SK-N-SH (cell line): ENCODE measurements at regions not wholly inside any gene's neighbourhood (a gene's known extent, or its start where the extent isn't known, plus 50 kb on each side); places are given as distances from the start of the nearest gene placed in this dataset.

Experiments
- CTCF ChIA-PET: fragments of 300-600, 350-600 bp; formaldehyde crosslinking; extraction: SDS; loops from one replicate; lab custom pipeline; 2021; lab: Yijun Ruan, JAX
- POLR2A ChIA-PET: fragments of 350-600 bp; sonication (Branson Sonifier 250); formaldehyde crosslinking; extraction: SDS; loops from one replicate; lab custom pipeline; 2020; ENCODE audit warnings: antibody characterized with exemption, inconsistent platforms; lab: Yijun Ruan, JAX
- DNase-seq: peaks from one replicate; pipeline ENCODE4 v3.0.0; 2012
- H2AFZ ChIP-seq: fragments of 200-600 bp; sonication (generic); 2 replicates; pipeline ENCODE4 v1.8.1; 2016; ENCODE audit warnings: antibody characterized with exemption, mild to moderate bottlenecking, low read depth
- H3F3A ChIP-seq: fragments of 200-600 bp; sonication (generic); replicated peaks from 2 replicates; pipeline ENCODE3; 2016; ENCODE audit warnings: antibody characterized with exemption, mild to moderate bottlenecking; ENCODE audit not compliant: insufficient read depth
- H3K27ac ChIP-seq, 2 experiments: fragments of 200-500 bp in 1 of 2; fragments of 200-600 bp in 1 of 2; sonication (Bioruptor generic) in 1 of 2; sonication (generic), shearing (Covaris generic) in 1 of 2; 2 replicates each; pipeline versions ENCODE4 v1.5.1 to v1.6.1; 2014 to 2016; ENCODE audit warnings: low read depth in 2 of 2, inconsistent platforms in 1 of 2, low read length in 1 of 2, mild to moderate bottlenecking in 1 of 2, mixed read lengths in 1 of 2
- H3K27me3 ChIP-seq: fragments of 200-600 bp; sonication (generic), shearing (Covaris generic); 2 replicates; pipeline ENCODE4 v1.6.1; 2016; ENCODE audit warnings: mixed run types; ENCODE audit not compliant: insufficient read depth
- H3K36me3 ChIP-seq, 2 experiments: fragments of 200-500 bp in 1 of 2; fragments of 200-600 bp in 1 of 2; sonication (Bioruptor generic) in 1 of 2; sonication (generic) in 1 of 2; replicated peaks in 1 of 2; 2 replicates each; pipeline versions ENCODE3 to v1.5.1; 2014 to 2016; ENCODE audit warnings: low read length in 1 of 2, mild to moderate bottlenecking in 1 of 2; ENCODE audit not compliant: insufficient read depth in 2 of 2, control insufficient read depth in 1 of 2
- H3K4me1 ChIP-seq, 2 experiments: fragments of 200-500 bp in 1 of 2; fragments of 200-600 bp in 1 of 2; sonication (Bioruptor generic) in 1 of 2; sonication (generic), shearing (Covaris generic) in 1 of 2; 2 replicates each; pipeline versions ENCODE4 v1.5.1 to v1.6.1; 2014 to 2016; ENCODE audit warnings: low read depth in 1 of 2, low read length in 1 of 2, mixed run types in 1 of 2; ENCODE audit not compliant: insufficient read depth in 2 of 2, control insufficient read depth in 1 of 2
- H3K4me2 ChIP-seq: fragments of 200-600 bp; sonication (generic), shearing (Covaris generic); 2 replicates; pipeline ENCODE4 v1.6.1; 2017; ENCODE audit warnings: mixed run types
- H3K4me3 ChIP-seq, 2 experiments: fragments of 200-500 bp in 1 of 2; fragments of 200-600 bp in 1 of 2; sonication (Bioruptor generic) in 1 of 2; sonication (generic), shearing (Covaris generic) in 1 of 2; 2 replicates each; pipeline versions ENCODE4 v1.5.1 to v1.8.1; 2014 to 2016; ENCODE audit warnings: low read depth in 2 of 2, inconsistent platforms in 1 of 2, low read length in 1 of 2, mild to moderate bottlenecking in 1 of 2, mixed read lengths in 1 of 2, moderate library complexity in 1 of 2
- H3K79me2 ChIP-seq: fragments of 200-600 bp; sonication (generic); 2 replicates; pipeline ENCODE4 v1.8.1; 2017; ENCODE audit warnings: mild to moderate bottlenecking; ENCODE audit not compliant: insufficient read depth
- H3K9ac ChIP-seq: fragments of 200-600 bp; sonication (generic); 2 replicates; pipeline ENCODE4 v1.6.1; 2017; ENCODE audit warnings: mixed run types
- H3K9me2 ChIP-seq: fragments of 200-600 bp; sonication (generic); 2 replicates; pipeline ENCODE4 v1.6.1; 2017; ENCODE audit warnings: mixed run types
- H3K9me3 ChIP-seq: fragments of 200-600 bp; sonication (generic); 2 replicates; pipeline ENCODE4 v1.6.1; 2017; ENCODE audit warnings: mixed run types, mild to moderate bottlenecking, moderate library complexity
- H4K20me1 ChIP-seq: fragments of 200-600 bp; sonication (generic); 2 replicates; pipeline ENCODE4 v1.6.1; 2017; ENCODE audit warnings: mild to moderate bottlenecking, mixed run types; ENCODE audit not compliant: insufficient read depth
- CHD2 ChIP-seq: fragments of 150-350 bp; IDR thresholded peaks from 2 replicates; pipeline ENCODE4 v1.6.1; 2018; ENCODE audit warnings: low read length; ENCODE audit not compliant: partially characterized antibody
- ELF1 ChIP-seq: IDR thresholded peaks from 2 replicates; pipeline ENCODE4 v1.4.0; 2012
- EZH2phosphoT487 ChIP-seq: fragments of 200-600 bp; sonication (generic); IDR thresholded peaks from 2 replicates; pipeline ENCODE4 v1.6.1; 2017; ENCODE audit warnings: low read depth, mixed run types, mild to moderate bottlenecking, antibody characterized with exemption, moderate library complexity, borderline replicate concordance
- FOSL2 ChIP-seq: IDR thresholded peaks from 2 replicates; pipeline ENCODE4 v1.4.0; 2012; ENCODE audit warnings: low read depth, mild to moderate bottlenecking, moderate library complexity, borderline replicate concordance
- FOXJ3 ChIP-seq: sonication (generic); formaldehyde crosslinking; IDR thresholded peaks from 2 replicates; pipeline ENCODE4 v1.5.1; 2020; ENCODE audit warnings: mild to moderate bottlenecking, missing genetic modification reagents
- FOXM1 ChIP-seq: IDR thresholded peaks from 2 replicates; pipeline ENCODE4 v1.4.0; 2012; ENCODE audit warnings: low read depth, mild to moderate bottlenecking
- GATA2 ChIP-seq: sonication (generic); formaldehyde crosslinking; IDR thresholded peaks from 2 replicates; pipeline ENCODE4 v1.5.0; 2020; ENCODE audit warnings: mild to moderate bottlenecking, missing genetic modification reagents
- MEF2A ChIP-seq: IDR thresholded peaks from 2 replicates; pipeline ENCODE4 v1.4.0; 2012; ENCODE audit warnings: low read depth, borderline replicate concordance
- MXI1 ChIP-seq: IDR thresholded peaks from 2 replicates; pipeline ENCODE4 v1.6.1; 2012; ENCODE audit warnings: mild to moderate bottlenecking, low read depth, low read length, improper control_type of control experiment
- PBX3 ChIP-seq: IDR thresholded peaks from 2 replicates; pipeline ENCODE4; 2012
- POLR2AphosphoS5 ChIP-seq: IDR thresholded peaks from 2 replicates; pipeline ENCODE4 v1.6.1; 2012; ENCODE audit warnings: low read depth, low read length
- RAD21 ChIP-seq: IDR thresholded peaks from 2 replicates; pipeline ENCODE4 v1.6.1; 2012; ENCODE audit warnings: mild to moderate bottlenecking, low read length
- SIN3A ChIP-seq: IDR thresholded peaks from 2 replicates; pipeline ENCODE4 v1.6.1; 2012; ENCODE audit warnings: low read depth, mild to moderate bottlenecking, low read length, moderate library complexity, borderline replicate concordance
- TAF1 ChIP-seq: IDR thresholded peaks from 2 replicates; pipeline ENCODE4 v1.6.1; 2012; ENCODE audit warnings: low read depth, mild to moderate bottlenecking, low read length, moderate library complexity, borderline replicate concordance
- USF2 ChIP-seq: fragments of 150-350 bp; IDR thresholded peaks from 2 replicates; pipeline ENCODE4 v1.6.1; 2017; ENCODE audit warnings: antibody characterized with exemption, low read length, low read depth, borderline replicate concordance
- YY1 ChIP-seq: IDR thresholded peaks from 2 replicates; pipeline ENCODE4 v1.4.0; 2012; ENCODE audit warnings: low read depth, mild to moderate bottlenecking
- WGBS: methylation state at CpG from one replicate; pipeline ENCODE4 v1.1.6; 2017; ENCODE audit warnings: low lambda C conversion rate; 5-methylcytosine and 5-hydroxymethylcytosine counted together
- TF ChIP-seq, protein P1 (sequence below): fragments of 200-600 bp; sonication (generic); IDR thresholded peaks from 2 replicates; pipeline ENCODE4 v1.6.1; 2017; ENCODE audit warnings: antibody characterized with exemption, mild to moderate bottlenecking, moderate library complexity
- TF ChIP-seq, protein P2 (sequence below): IDR thresholded peaks from 2 replicates; pipeline ENCODE4 v1.4.0; 2012; ENCODE audit warnings: low read depth
- TF ChIP-seq, protein P3 (sequence below): IDR thresholded peaks from 2 replicates; pipeline ENCODE4 v1.6.1; 2012; ENCODE audit warnings: mild to moderate bottlenecking, low read depth, low read length, moderate library complexity
- TF ChIP-seq, protein P4 (sequence below): fragments of 150-350 bp; IDR thresholded peaks from 2 replicates; pipeline ENCODE4 v1.6.1; 2016; ENCODE audit warnings: mild to moderate bottlenecking, low read depth, low read length

DNA sequence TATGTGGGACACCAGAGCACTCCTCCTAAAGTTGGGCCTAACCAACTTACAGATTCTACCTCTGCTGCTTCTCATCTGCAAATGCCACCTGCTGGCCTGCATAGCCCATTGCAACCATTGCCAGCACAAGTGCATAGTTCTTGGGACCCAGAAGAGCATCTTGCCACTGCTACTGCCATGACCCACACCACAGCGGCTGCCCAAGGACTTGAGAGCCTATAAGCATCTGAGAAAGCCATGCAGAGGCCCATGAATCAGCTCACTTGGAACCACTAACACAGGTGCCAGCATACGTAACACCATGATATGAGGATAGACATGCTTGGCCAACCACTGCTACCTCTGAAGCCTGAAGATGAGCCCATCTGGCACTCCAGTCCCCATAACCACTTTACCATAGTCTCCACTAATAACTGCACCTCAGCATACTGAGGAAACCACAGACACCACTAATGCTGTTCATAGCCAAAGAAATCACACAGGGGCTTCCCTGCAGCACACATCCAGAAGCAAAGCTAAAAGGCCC is 258.1 kb upstream of the AGTR2 start:
- Histone ChIP-seq H3K36me3 (no peaks in the 10 kb centered on the region), H3K79me2 (peaks cover 7% of the 10 kb centered on the region; the same call in 1 of the 2 replicates), H3K27me3 (no peaks in the 10 kb centered on the region), H3K9me3 (no peaks in the 10 kb centered on the region), H3K27ac (no peak overlapping the region), H3K9me2 (no peaks in the 10 kb centered on the region), H3F3A (no peaks in the 10 kb centered on the region)
- CTCF ChIA-PET, result no interaction called here
- WGBS, result 39% methylated on average over 2 of the region's 2 CpGs
- DNase-seq, result no peak
- TF ChIP-seq USF2 (no peak), RAD21 (0 out of 2 replicates have a peak, but pooled peaks have one; percentile 15), POLR2AphosphoS5 (no peak)
- TF ChIP-seq, protein P1, sequence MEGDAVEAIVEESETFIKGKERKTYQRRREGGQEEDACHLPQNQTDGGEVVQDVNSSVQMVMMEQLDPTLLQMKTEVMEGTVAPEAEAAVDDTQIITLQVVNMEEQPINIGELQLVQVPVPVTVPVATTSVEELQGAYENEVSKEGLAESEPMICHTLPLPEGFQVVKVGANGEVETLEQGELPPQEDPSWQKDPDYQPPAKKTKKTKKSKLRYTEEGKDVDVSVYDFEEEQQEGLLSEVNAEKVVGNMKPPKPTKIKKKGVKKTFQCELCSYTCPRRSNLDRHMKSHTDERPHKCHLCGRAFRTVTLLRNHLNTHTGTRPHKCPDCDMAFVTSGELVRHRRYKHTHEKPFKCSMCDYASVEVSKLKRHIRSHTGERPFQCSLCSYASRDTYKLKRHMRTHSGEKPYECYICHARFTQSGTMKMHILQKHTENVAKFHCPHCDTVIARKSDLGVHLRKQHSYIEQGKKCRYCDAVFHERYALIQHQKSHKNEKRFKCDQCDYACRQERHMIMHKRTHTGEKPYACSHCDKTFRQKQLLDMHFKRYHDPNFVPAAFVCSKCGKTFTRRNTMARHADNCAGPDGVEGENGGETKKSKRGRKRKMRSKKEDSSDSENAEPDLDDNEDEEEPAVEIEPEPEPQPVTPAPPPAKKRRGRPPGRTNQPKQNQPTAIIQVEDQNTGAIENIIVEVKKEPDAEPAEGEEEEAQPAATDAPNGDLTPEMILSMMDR, result peak; percentile 48
- TF ChIP-seq, protein P2, sequence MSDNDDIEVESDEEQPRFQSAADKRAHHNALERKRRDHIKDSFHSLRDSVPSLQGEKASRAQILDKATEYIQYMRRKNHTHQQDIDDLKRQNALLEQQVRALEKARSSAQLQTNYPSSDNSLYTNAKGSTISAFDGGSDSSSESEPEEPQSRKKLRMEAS, result no peak
- TF ChIP-seq, all 33 proteins: peak for 2
- H3K4me3 ChIP-seq, result no peak overlapping the region
- H3K9ac ChIP-seq, result no peak overlapping the region
- H2AFZ ChIP-seq, result no peak overlapping the region
- no peaks in the 10 kb centered on the region for H3K4me1 ChIP-seq
- POLR2A ChIA-PET, result no interaction called here
- no peak overlapping the region for H3K4me2 ChIP-seq
- H4K20me1 ChIP-seq, result peaks cover 7% of the 10 kb centered on the region; the same call in 1 of the 2 replicates

DNA sequence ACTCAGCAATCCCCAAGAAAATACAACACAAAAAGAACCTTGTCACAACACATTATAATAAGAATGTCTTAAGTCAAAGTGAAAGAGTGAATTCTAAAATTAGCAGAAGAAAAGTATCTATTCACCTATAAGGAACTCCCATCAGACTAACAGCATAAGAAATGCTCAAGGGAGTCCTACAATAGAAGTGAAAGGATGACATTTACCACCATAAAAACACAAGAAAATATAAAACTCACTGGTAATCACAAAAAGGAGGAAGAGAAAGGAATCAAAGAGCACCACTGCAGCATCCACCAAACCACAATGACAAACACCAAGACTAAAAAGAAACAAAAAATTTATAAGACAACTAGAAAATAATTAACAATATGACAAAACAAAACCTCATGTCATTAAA is 257.0 kb upstream of the AGTR2 start:
- Histone ChIP-seq H2AFZ (no peak overlapping the region), H3F3A (no peaks in the 10 kb centered on the region), H4K20me1 (peaks cover 7% of the 10 kb centered on the region; the same call in 1 of the 2 replicates), H3K4me1 (no peaks in the 10 kb centered on the region), H3K79me2 (peaks cover 7% of the 10 kb centered on the region; the same call in 1 of the 2 replicates)
- POLR2A ChIA-PET, result no interaction called here
- CTCF ChIA-PET, result no interaction called here
- no peak for TF ChIP-seq MXI1
- TF ChIP-seq TAF1, result no peak
- no peak for TF ChIP-seq FOXM1
- no peak for TF ChIP-seq YY1
- no peak for TF ChIP-seq ELF1
- no peak for TF ChIP-seq EZH2phosphoT487
- TF ChIP-seq CHD2, result no peak
- TF ChIP-seq, protein P3, sequence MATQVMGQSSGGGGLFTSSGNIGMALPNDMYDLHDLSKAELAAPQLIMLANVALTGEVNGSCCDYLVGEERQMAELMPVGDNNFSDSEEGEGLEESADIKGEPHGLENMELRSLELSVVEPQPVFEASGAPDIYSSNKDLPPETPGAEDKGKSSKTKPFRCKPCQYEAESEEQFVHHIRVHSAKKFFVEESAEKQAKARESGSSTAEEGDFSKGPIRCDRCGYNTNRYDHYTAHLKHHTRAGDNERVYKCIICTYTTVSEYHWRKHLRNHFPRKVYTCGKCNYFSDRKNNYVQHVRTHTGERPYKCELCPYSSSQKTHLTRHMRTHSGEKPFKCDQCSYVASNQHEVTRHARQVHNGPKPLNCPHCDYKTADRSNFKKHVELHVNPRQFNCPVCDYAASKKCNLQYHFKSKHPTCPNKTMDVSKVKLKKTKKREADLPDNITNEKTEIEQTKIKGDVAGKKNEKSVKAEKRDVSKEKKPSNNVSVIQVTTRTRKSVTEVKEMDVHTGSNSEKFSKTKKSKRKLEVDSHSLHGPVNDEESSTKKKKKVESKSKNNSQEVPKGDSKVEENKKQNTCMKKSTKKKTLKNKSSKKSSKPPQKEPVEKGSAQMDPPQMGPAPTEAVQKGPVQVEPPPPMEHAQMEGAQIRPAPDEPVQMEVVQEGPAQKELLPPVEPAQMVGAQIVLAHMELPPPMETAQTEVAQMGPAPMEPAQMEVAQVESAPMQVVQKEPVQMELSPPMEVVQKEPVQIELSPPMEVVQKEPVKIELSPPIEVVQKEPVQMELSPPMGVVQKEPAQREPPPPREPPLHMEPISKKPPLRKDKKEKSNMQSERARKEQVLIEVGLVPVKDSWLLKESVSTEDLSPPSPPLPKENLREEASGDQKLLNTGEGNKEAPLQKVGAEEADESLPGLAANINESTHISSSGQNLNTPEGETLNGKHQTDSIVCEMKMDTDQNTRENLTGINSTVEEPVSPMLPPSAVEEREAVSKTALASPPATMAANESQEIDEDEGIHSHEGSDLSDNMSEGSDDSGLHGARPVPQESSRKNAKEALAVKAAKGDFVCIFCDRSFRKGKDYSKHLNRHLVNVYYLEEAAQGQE, result no peak
- no peak for TF ChIP-seq FOSL2
- TF ChIP-seq, protein P4, sequence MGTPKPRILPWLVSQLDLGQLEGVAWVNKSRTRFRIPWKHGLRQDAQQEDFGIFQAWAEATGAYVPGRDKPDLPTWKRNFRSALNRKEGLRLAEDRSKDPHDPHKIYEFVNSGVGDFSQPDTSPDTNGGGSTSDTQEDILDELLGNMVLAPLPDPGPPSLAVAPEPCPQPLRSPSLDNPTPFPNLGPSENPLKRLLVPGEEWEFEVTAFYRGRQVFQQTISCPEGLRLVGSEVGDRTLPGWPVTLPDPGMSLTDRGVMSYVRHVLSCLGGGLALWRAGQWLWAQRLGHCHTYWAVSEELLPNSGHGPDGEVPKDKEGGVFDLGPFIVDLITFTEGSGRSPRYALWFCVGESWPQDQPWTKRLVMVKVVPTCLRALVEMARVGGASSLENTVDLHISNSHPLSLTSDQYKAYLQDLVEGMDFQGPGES, result no peak
- TF ChIP-seq MEF2A, result no peak
- no peak for TF ChIP-seq FOXJ3 (CRISPR knock-in tag)
- TF ChIP-seq PBX3, result no peak
- no peak for TF ChIP-seq SIN3A
- no peak for TF ChIP-seq GATA2 (CRISPR knock-in tag)
- TF ChIP-seq, all 33 proteins: peak for 0
- Histone ChIP-seq H3K36me3 (no peaks in the 10 kb centered on the region), H3K9ac (no peak overlapping the region), H3K9me3 (no peaks in the 10 kb centered on the region), H3K27me3 (no peaks in the 10 kb centered on the region), H3K4me3 (no peak overlapping the region), H3K27ac (no peak overlapping the region), H3K9me2 (no peaks in the 10 kb centered on the region), H3K4me2 (no peak overlapping the region)
- DNase-seq, result no peak
